ENCODE measurements at regions not wholly inside any gene's neighbourhood (a gene's known extent, or its start where the extent isn't known, plus 50 kb on each side); places are given as distances from the start of the nearest gene placed in this dataset.
"Not testable (repeated sequence)": the region's sequence is repeated elsewhere in the genome, so short reads cannot be mapped to it uniquely, and the experiment has no call there.

DNA sequence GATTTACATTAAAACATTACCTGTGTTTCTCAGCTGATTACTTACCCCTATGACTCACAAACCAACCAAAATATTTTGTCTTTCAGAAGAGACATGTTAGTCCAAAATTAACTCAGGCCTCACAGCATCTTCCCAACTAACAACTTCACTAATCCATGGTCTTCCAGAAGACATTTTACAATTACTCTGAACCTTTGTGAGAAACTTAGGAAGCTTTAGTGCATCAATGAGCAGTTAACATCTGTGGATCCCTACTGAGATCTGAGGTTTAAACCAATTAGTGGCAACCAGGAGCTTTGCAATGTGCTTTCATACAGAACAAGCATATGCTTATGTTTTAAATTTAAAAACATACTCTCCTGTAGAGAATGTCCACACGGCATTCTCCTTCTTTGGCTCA is 269.7 kb downstream of the UBE3D start:
- DNase-seq (ENCODE audit: low read depth, low spot score), result no peak

DNA sequence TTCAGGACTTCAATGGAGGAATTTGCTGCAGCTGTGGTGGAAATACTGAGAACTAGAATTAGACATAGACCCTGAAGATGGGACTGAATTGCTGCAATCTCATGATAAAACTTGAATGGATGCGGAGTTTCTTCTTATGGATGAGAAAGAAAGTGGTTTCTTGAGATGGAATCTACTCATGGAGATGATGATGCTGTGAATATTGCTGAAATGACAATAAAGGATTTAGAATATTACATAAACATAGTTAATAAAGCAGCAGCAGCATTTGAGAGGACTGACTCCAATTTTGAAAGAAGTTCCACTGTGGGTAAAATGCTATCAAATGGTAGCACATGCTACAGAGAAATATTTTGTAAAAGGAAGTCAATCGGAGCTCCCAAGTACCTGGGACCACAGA is 264.6 kb downstream of the UBE3D start:
- DNase-seq (ENCODE audit: low read depth, low spot score), result no peak

DNA sequence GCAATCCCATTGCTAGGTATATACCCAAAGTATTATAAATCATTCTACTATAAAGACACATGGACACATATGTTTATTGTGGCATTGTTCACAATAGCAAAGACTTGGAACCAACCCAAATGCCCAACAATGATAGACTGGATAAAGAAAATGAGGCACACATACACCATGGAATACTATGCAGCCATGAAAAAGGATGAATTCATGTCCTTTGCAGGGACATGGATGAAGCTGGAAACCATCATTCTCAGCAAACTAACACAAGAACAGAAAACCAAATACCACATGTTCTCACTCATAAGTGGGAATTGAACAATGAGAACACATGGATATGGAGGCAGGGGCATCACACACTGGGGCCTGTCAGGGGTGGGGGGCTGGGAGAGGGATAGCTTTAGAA is 249.4 kb downstream of the UBE3D start:
- not testable (repeated sequence) for DNase-seq (ENCODE audit: low read depth, low spot score)

DNA sequence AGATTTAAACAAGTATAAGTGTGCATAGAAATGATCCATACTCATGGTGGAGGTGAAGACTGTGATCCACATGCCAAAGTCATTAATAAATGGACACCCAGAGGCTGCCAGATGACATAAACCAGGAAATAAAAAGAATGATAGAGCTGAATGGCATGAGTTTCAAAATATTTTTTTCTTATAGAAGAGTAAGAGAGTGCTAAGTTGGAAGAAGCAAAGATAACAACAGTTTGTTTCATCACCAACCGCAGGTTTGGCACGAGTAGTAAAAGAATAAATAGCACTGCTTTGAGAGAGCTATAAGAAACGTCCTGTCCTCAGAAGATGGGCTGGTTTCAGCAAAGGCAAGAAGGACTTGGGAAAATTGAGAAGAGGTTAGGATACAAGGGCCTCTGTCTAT is 246.9 kb downstream of the UBE3D start:
- peak; percentile 47 for DNase-seq (ENCODE audit: low read depth, low spot score)

DNA sequence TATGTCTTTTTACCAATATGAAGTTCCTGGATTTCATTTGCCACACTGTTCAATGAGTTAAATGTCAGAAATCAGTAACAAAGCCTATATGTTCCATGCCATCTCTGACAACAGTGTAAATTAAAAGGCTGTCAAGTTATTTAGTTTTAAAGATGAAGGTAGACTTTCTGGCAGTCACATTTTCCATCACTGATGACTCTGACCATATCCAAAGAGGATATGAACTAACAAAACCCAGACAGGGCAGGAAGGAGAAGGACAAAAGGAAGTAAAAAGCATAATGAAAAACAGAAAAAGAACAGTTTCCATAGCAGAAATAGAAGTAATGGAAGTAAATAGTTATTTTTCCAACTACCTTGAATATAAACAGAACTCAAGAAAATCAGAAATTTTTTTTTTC is 242.3 kb downstream of the UBE3D start:
- DNase-seq (ENCODE audit: low read depth, low spot score), result no peak

DNA sequence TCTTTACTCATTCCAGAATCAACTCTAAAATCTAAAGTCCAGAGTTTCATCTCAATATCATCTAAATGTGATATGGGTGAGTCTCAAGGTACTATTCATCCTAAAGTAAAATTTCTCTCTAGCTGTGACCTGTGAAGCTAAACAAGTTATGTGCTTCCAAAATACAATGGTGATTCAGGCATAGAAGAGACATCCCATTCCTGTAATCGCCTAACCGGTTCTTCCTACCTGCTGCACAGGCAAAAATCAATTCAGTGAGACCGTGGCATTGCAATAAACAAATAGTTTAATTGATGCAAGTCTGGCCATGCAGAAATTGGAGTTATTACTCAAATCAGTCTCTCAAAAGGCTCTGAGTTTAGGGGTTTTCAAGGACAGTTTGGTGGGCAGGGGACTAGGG is 232.8 kb downstream of the UBE3D start:
- DNase-seq (ENCODE audit: low read depth, low spot score), result no peak

DNA sequence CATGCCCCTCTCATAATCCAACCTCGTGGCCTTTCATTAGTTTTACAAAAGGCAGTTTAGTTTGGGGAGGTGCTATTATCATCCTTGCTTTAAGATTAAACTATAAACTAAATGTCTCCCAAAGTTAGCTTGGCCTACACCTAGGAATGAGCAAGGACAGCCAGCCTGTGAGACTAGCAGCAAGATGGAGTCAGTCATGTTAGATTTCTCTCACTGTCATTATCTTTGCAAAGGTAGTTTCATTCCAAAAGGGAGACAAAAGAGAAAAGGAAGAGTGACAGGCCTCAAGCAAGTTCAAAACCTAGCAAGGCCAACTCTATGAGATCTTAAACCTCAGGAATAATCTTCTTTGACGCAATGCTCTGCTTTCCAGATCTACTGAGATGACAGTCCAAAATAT is 232.2 kb downstream of the UBE3D start:
- DNase-seq (ENCODE audit: low read depth, low spot score), result no peak

DNA sequence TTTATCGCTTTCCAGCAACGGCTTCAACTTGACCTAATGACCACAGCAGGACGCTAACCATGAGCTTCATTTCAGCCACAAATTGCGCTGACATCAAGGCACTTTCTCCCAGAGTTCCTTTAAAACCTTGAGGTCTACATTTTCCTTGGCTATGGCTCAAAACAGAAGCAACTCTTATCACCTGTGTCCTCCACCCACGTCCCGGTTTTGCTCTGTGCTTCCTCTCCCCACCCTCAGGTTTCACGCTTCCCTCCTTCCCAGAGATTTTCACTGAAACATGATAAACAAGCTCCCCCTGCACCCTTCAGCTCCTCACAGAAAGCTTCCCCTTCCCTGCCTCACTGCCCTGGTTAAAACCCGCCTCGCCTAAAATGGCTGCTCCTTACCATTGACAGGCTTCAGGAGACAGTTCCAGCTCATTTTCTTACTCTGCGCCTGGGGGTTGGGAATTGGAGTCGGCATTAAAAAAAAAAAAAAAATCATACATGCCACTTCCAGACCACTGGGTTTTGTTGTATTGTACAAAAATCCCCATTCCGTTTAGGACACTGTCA is 229.5 kb downstream of the UBE3D start:
- DNase-seq (ENCODE audit: low read depth, low spot score), result no peak

DNA sequence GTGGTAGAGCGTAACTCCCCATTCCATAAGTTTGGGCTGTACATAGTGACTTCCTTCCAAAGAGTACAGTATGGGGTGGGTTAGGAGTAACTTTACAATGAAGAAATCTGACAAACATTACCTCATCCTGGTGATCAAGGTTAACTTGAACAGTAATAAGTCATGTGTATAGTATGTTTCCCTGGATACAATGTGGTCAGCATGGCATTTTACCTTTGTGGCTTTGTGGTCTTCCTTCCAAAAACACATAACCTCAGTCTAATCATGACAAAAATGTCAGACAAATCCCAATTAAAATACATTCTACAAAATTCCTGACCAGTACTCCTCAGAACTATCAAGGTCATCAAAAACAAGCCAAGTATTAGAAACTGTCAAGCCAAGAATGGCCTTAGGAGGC is 225.1 kb downstream of the UBE3D start:
- DNase-seq (ENCODE audit: low read depth, low spot score), result no peak

DNA sequence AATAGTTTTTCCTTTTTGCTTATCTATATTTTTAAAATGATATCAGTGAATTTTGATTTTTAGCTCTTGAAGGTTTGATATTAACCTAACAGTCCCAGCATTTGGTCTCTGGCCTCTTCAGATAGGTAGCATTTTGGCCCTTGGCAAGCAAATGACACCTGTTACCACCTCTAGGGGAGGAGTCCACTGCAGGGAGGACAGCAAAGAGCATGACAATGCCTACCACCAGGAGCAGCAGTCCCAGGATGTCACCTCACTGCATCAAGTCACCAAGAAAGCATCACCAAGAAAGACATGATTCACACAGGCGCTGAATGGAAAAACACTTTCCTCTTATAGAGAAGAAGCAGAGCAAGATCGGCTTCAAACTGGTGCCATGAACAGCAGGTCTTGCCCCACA is 224.3 kb downstream of the UBE3D start:
- DNase-seq (ENCODE audit: low read depth, low spot score), result no peak

Measured in brain pericyte (primary cell).